HG02642 (cell line): ENCODE measurements at regions not wholly inside any gene's neighbourhood (a gene's known extent, or its start where the extent isn't known, plus 50 kb on each side); places are given as distances from the start of the nearest gene placed in this dataset.

Experiments used
- ATAC-seq: cut with Tn5 transposase; IDR thresholded peaks from one replicate; pipeline ENCODE4 v1.9.1; 2021; ENCODE audit warnings: mild to moderate bottlenecking; ENCODE audit not compliant: unreplicated experiment, poor library complexity

- no peak for ATAC-seq
Measured at GRCh38 chr10:43870968-43871439, 222.3 kb upstream of the ZNF32 start.

GRCh38 chr10:43869669-43870322, 221.1 kb upstream of the ZNF32 start:
- ATAC-seq: no peak

- ATAC-seq: no peak
Measured at GRCh38 chr10:43868952-43869351, 220.3 kb upstream of the ZNF32 start.

- no peak for ATAC-seq
Measured at GRCh38 chr10:43867667-43868565, 219.2 kb upstream of the ZNF32 start.

GRCh38 chr10:43867113-43867512, 218.4 kb upstream of the ZNF32 start:
- no peak for ATAC-seq

- ATAC-seq: no peak
Measured at GRCh38 chr10:43866712-43867111, 218.0 kb upstream of the ZNF32 start.

- no peak for ATAC-seq
Measured at GRCh38 chr10:43865265-43866135, 216.8 kb upstream of the ZNF32 start.

- no peak for ATAC-seq
Measured at GRCh38 chr10:43864656-43865055, 216.0 kb upstream of the ZNF32 start.

GRCh38 chr10:43863859-43864591, 215.3 kb upstream of the ZNF32 start:
- ATAC-seq: no peak

- no peak for ATAC-seq
Measured at GRCh38 chr10:43863270-43863669, 214.6 kb upstream of the ZNF32 start.

- no peak for ATAC-seq
Measured at GRCh38 chr10:43862756-43863155, 214.1 kb upstream of the ZNF32 start.

GRCh38 chr10:43861966-43862751, 213.5 kb upstream of the ZNF32 start:
- ATAC-seq: no peak

GRCh38 chr10:43859016-43859525, 210.4 kb upstream of the ZNF32 start:
- ATAC-seq: no peak

- ATAC-seq: no peak
Measured at GRCh38 chr10:43857931-43858315, 209.2 kb upstream of the ZNF32 start.

- ATAC-seq: no peak
Measured at GRCh38 chr10:43857206-43857930, 208.7 kb upstream of the ZNF32 start.

- ATAC-seq: no peak
Measured at GRCh38 chr10:43856299-43856698, 207.6 kb upstream of the ZNF32 start.

- ATAC-seq: no peak
Measured at GRCh38 chr10:43855667-43856210, 207.1 kb upstream of the ZNF32 start.

- ATAC-seq: no peak
Measured at GRCh38 chr10:43854007-43854406, 205.3 kb upstream of the ZNF32 start.
